ENCODE measurements at regions not wholly inside any gene's neighbourhood (a gene's known extent, or its start where the extent isn't known, plus 50 kb on each side); places are given as distances from the start of the nearest gene placed in this dataset.

DNA sequence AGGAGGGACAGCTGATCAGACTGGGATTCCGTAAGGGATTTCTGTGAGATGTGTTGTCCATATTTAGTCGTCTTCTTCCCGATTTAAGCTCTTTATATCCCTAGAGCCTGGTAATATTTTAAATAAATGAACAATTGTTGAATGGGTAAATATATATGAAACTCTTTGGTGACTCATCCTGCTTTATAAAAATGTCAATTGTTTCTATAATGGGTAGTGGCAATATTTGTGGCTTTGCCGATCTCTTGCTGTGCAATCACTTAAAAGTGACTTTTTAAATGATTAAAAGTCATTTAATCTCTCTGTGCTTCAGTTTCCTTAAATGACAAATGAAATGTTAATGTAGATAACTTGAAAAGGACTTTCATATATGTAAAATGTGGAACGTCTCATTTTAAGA is 339.2 kb downstream of the RNF144A start:
- Mint-ChIP-seq H3K36me3 (ENCODE audit: low read depth) (no peaks in the 10 kb centered on the region), H3K4me1 (ENCODE audit: low read depth) (no peaks in the 10 kb centered on the region), H3K27me3 (ENCODE audit: insufficient read depth) (no peaks in the 10 kb centered on the region; the same call in 1 of the 2 replicates), H3K9me3 (peaks cover 35% of the 10 kb centered on the region), H3K4me3 (no peak overlapping the region), H3K27ac (no peak overlapping the region)
- DNase-seq = no peak
- TF ChIP-seq, protein P1, sequence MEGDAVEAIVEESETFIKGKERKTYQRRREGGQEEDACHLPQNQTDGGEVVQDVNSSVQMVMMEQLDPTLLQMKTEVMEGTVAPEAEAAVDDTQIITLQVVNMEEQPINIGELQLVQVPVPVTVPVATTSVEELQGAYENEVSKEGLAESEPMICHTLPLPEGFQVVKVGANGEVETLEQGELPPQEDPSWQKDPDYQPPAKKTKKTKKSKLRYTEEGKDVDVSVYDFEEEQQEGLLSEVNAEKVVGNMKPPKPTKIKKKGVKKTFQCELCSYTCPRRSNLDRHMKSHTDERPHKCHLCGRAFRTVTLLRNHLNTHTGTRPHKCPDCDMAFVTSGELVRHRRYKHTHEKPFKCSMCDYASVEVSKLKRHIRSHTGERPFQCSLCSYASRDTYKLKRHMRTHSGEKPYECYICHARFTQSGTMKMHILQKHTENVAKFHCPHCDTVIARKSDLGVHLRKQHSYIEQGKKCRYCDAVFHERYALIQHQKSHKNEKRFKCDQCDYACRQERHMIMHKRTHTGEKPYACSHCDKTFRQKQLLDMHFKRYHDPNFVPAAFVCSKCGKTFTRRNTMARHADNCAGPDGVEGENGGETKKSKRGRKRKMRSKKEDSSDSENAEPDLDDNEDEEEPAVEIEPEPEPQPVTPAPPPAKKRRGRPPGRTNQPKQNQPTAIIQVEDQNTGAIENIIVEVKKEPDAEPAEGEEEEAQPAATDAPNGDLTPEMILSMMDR (IDR thresholded peaks at IDR 0.05) = no peak

DNA sequence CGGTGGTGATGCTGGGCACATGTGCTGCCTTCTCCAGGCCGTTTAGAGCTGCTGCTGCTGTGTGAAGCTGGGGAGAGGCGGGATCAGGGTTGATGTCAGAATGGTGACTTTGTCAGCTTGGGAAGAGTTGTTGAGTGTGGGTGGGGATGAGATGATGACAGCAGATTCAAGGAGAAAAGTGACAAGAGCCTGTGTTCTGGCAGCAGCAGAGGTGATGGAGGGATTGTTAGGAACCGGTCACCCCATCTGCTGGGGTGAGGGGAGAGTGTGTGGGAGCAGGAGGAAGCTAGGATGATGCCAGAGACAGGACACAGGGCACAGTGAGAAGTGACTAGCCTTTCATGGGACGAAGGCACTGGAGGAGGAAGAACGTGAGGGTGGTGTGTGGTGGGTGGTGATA is 345.5 kb downstream of the RNF144A start:
- TF ChIP-seq, protein P1 (IDR thresholded peaks at IDR 0.05) = no peak
- Mint-ChIP-seq H3K4me1 (ENCODE audit: low read depth) (no peaks in the 10 kb centered on the region), H3K27ac (no peak overlapping the region), H3K4me3 (no peak overlapping the region), H3K9me3 (peaks cover 49% of the 10 kb centered on the region), H3K36me3 (ENCODE audit: low read depth) (0 out of 2 replicates have a peak, but pooled peaks cover 6% of the 10 kb centered on the region), H3K27me3 (ENCODE audit: insufficient read depth) (no peaks in the 10 kb centered on the region; the same call in none of the 2 replicates)
- no peak for DNase-seq

DNA sequence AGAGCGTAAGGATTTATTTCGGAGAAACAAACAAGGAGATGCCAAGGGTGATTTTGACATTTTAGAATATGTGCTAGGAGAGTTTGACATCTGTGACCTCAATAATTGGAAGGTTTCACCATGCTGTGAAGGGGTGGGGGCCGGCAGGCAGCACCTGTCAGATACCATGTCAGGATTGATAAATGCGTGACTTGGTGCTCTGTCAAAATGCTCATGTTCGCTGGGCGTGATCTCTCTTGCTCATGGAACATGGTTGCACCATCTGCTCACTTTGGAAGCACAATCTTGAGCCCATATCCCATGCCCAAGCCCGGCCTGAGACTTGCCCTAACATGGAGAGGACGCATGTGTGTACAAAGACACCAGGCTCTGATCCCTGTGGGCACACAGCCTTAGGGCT is 347.6 kb downstream of the RNF144A start:
- Mint-ChIP-seq H3K4me1 (ENCODE audit: low read depth) (no peaks in the 10 kb centered on the region), H3K27ac (no peak overlapping the region), H3K4me3 (no peak overlapping the region), H3K36me3 (ENCODE audit: low read depth) (peaks cover 9% of the 10 kb centered on the region; the same call in 1 of the 2 replicates), H3K9me3 (peaks cover 61% of the 10 kb centered on the region), H3K27me3 (ENCODE audit: insufficient read depth) (no peaks in the 10 kb centered on the region; the same call in none of the 2 replicates)
- no peak for DNase-seq
- TF ChIP-seq, protein P1 (IDR thresholded peaks at IDR 0.05) = no peak

DNA sequence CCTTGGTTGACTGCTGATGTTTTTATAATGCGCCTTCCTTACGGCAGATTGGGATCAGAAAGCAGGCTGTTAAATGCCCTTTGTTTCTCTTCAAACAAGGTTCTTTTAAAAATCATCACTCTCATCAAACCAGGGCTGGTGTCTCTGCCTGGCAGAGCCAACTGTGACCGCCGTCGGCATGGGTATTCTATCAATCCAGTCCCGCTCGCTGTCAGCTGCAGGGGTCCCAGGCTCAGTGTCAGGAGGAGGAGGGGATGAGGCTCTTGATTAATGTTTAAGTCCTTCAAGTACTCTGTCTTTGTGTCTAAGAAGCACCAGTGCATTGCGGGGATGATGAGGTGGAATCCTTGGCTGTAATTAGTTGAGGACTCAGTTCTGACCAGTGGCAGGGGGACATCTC is 348.1 kb downstream of the RNF144A start:
- TF ChIP-seq, protein P1 (IDR thresholded peaks at IDR 0.05) = no peak
- peaks cover 10% of the 10 kb centered on the region; the same call in 1 of the 2 replicates for H3K36me3 Mint-ChIP-seq (ENCODE audit: low read depth)
- no peak overlapping the region for H3K27ac Mint-ChIP-seq
- H3K4me1 Mint-ChIP-seq (ENCODE audit: low read depth) = no peaks in the 10 kb centered on the region
- no peak overlapping the region for H3K4me3 Mint-ChIP-seq
- H3K9me3 Mint-ChIP-seq = peaks cover 56% of the 10 kb centered on the region
- DNase-seq = no peak
- H3K27me3 Mint-ChIP-seq (ENCODE audit: insufficient read depth) = no peaks in the 10 kb centered on the region; the same call in none of the 2 replicates

DNA sequence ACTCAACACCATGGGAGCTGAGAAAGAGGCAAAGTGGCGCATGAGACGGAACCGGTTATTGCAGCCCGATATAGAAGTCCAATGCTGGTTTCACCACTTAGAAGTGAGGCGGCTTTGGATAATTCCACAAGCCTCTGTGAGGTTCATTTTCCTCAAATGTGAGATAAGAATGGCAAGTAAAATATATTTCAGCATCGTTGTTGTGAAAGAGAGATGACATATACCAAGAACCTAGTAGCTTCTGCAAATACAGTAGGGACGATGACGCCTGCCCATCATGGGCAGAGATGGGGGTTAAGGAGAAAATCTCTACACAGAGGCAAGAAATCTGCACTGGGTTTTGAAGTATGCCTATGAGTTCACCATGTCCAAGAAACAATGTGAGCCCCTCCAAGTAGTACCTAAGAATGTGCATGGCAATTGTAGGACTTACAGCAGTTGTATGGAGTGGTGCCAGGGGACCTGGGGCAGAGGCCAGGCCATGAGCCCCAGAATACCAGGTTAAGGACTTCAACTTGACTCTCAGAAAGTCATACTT is 352.0 kb downstream of the RNF144A start:
- no peak overlapping the region for H3K4me3 Mint-ChIP-seq
- H3K27ac Mint-ChIP-seq = no peak overlapping the region
- peaks cover 11% of the 10 kb centered on the region for H3K36me3 Mint-ChIP-seq (ENCODE audit: low read depth)
- no peak for DNase-seq
- H3K4me1 Mint-ChIP-seq (ENCODE audit: low read depth) = no peaks in the 10 kb centered on the region
- TF ChIP-seq, protein P1 (IDR thresholded peaks at IDR 0.05) = no peak
- H3K9me3 Mint-ChIP-seq = peaks cover 50% of the 10 kb centered on the region
- no peaks in the 10 kb centered on the region; the same call in none of the 2 replicates for H3K27me3 Mint-ChIP-seq (ENCODE audit: insufficient read depth)

Data from HFFc6 (cell line).